ENCODE measurements at regions not wholly inside any gene's neighbourhood (a gene's known extent, or its start where the extent isn't known, plus 50 kb on each side); places are given as distances from the start of the nearest gene placed in this dataset.

GRCh38 chr13:33535061-33535460 lies 249.5 kb upstream of the STARD13 start:
- H3K4me1 Mint-ChIP-seq (ENCODE audit: low read depth, unreplicated experiment), result no peaks in the 10 kb centered on the region

GRCh38 chr13:33536601-33537000 lies 251.0 kb upstream of the STARD13 start:
- no peaks in the 10 kb centered on the region for H3K27me3 Mint-ChIP-seq (ENCODE audit: unreplicated experiment)
- intact Hi-C loops (cut with micrococcal nuclease; ENCODE audit: unreplicated experiment), result no loop called here
- CTCF ChIA-PET, result no interaction called here
- no peaks in the 10 kb centered on the region for H3K36me3 Mint-ChIP-seq (ENCODE audit: insufficient read depth, unreplicated experiment)
- no peak for TF ChIP-seq CTCF (IDR thresholded peaks at IDR 0.05; ENCODE audit: unreplicated experiment)
- H3K27ac Mint-ChIP-seq (ENCODE audit: unreplicated experiment), result no peak overlapping the region
- DNase-seq, result no peak
- BruUV-seq (replicated peaks), result no TSS peak
- no peak overlapping the region for H3K4me3 Mint-ChIP-seq (ENCODE audit: low read depth, unreplicated experiment)
- H3K9me3 Mint-ChIP-seq (ENCODE audit: low read depth, unreplicated experiment), result peaks cover 4% of the 10 kb centered on the region
- peaks cover 11% of the 10 kb centered on the region for H3K4me1 Mint-ChIP-seq (ENCODE audit: low read depth, unreplicated experiment)

More at GRCh38 chr13:33535061-33535460, 249.5 kb upstream of the STARD13 start:
- intact Hi-C loops (cut with micrococcal nuclease; ENCODE audit: unreplicated experiment), result no loop called here
- Mint-ChIP-seq H3K27ac (ENCODE audit: unreplicated experiment) (no peak overlapping the region), H3K36me3 (ENCODE audit: insufficient read depth, unreplicated experiment) (no peaks in the 10 kb centered on the region), H3K27me3 (ENCODE audit: unreplicated experiment) (no peaks in the 10 kb centered on the region), H3K9me3 (ENCODE audit: low read depth, unreplicated experiment) (peaks cover 2% of the 10 kb centered on the region), H3K4me3 (ENCODE audit: low read depth, unreplicated experiment) (no peak overlapping the region)
- DNase-seq, result no peak
- no TSS peak for BruUV-seq (replicated peaks)
- CTCF ChIA-PET, result no interaction called here
- no peak for TF ChIP-seq CTCF (IDR thresholded peaks at IDR 0.05; ENCODE audit: unreplicated experiment)

GRCh38 chr13:33537026-33537425 lies 251.5 kb upstream of the STARD13 start:
- CTCF ChIA-PET, result no interaction called here
- BruUV-seq (replicated peaks), result no TSS peak
- no peaks in the 10 kb centered on the region for H3K27me3 Mint-ChIP-seq (ENCODE audit: unreplicated experiment)
- no peak for TF ChIP-seq CTCF (IDR thresholded peaks at IDR 0.05; ENCODE audit: unreplicated experiment)
- H3K4me3 Mint-ChIP-seq (ENCODE audit: low read depth, unreplicated experiment), result no peak overlapping the region
- H3K9me3 Mint-ChIP-seq (ENCODE audit: low read depth, unreplicated experiment), result peaks cover 4% of the 10 kb centered on the region
- no peak for DNase-seq
- intact Hi-C loops (cut with micrococcal nuclease; ENCODE audit: unreplicated experiment), result no loop called here
- H3K4me1 Mint-ChIP-seq (ENCODE audit: low read depth, unreplicated experiment), result peaks cover 11% of the 10 kb centered on the region
- H3K36me3 Mint-ChIP-seq (ENCODE audit: insufficient read depth, unreplicated experiment), result peaks cover 2% of the 10 kb centered on the region
- H3K27ac Mint-ChIP-seq (ENCODE audit: unreplicated experiment), result no peak overlapping the region

GRCh38 chr13:33537676-33538075 lies 252.1 kb upstream of the STARD13 start:
- TF ChIP-seq CTCF (IDR thresholded peaks at IDR 0.05; ENCODE audit: unreplicated experiment), result no peak
- H3K36me3 Mint-ChIP-seq (ENCODE audit: insufficient read depth, unreplicated experiment), result peaks cover 8% of the 10 kb centered on the region
- no peak overlapping the region for H3K27ac Mint-ChIP-seq (ENCODE audit: unreplicated experiment)
- no peak overlapping the region for H3K4me3 Mint-ChIP-seq (ENCODE audit: low read depth, unreplicated experiment)
- no TSS peak for BruUV-seq (replicated peaks)
- peaks cover 4% of the 10 kb centered on the region for H3K9me3 Mint-ChIP-seq (ENCODE audit: low read depth, unreplicated experiment)
- H3K27me3 Mint-ChIP-seq (ENCODE audit: unreplicated experiment), result no peaks in the 10 kb centered on the region
- DNase-seq, result no peak
- peaks cover 11% of the 10 kb centered on the region for H3K4me1 Mint-ChIP-seq (ENCODE audit: low read depth, unreplicated experiment)
- CTCF ChIA-PET, result no interaction called here
- intact Hi-C loops (cut with micrococcal nuclease; ENCODE audit: unreplicated experiment), result no loop called here

Measured in Calu3 (cell line).